Fibroblast of the conjunctiva (primary cell): ENCODE measurements at regions not wholly inside any gene's neighbourhood (a gene's known extent, or its start where the extent isn't known, plus 50 kb on each side); places are given as distances from the start of the nearest gene placed in this dataset.

Source experiments
- DNase-seq: peaks from one replicate; pipeline ENCODE4 v3.0.0-alpha.2; 2010; ENCODE audit warnings: low read depth

GRCh38 chr12:90077756-90078155 is 369.1 kb upstream of the ATP2B1 start:
- no peak for DNase-seq

GRCh38 chr12:90076851-90077319 is 368.2 kb upstream of the ATP2B1 start:
- no peak for DNase-seq

GRCh38 chr12:90075685-90076084 is 367.0 kb upstream of the ATP2B1 start:
- no peak for DNase-seq

- no peak for DNase-seq
Observed at GRCh38 chr12:90074086-90074485, 365.4 kb upstream of the ATP2B1 start.

GRCh38 chr12:90071996-90072395 is 363.4 kb upstream of the ATP2B1 start:
- no peak for DNase-seq

- no peak for DNase-seq
Observed at GRCh38 chr12:90069711-90070110, 361.1 kb upstream of the ATP2B1 start.

- no peak for DNase-seq
Observed at GRCh38 chr12:90067791-90068190, 359.2 kb upstream of the ATP2B1 start.

GRCh38 chr12:90064852-90065801 is 356.5 kb upstream of the ATP2B1 start:
- DNase-seq: no peak

GRCh38 chr12:90062799-90063198 is 354.2 kb upstream of the ATP2B1 start:
- no peak for DNase-seq

- DNase-seq: no peak
Observed at GRCh38 chr12:90061809-90062208, 353.2 kb upstream of the ATP2B1 start.

- DNase-seq: no peak
Observed at GRCh38 chr12:90060031-90060430, 351.4 kb upstream of the ATP2B1 start.

GRCh38 chr12:90058704-90059103 is 350.1 kb upstream of the ATP2B1 start:
- peak; percentile 53 for DNase-seq

GRCh38 chr12:90055071-90055470 is 346.4 kb upstream of the ATP2B1 start:
- no peak for DNase-seq

GRCh38 chr12:90048918-90049317 is 340.3 kb upstream of the ATP2B1 start:
- no peak for DNase-seq

- no peak for DNase-seq
Observed at GRCh38 chr12:90045559-90045958, 336.9 kb upstream of the ATP2B1 start.

GRCh38 chr12:90044069-90044468 is 335.4 kb upstream of the ATP2B1 start:
- DNase-seq: no peak

- no peak for DNase-seq
Observed at GRCh38 chr12:90042920-90043641, 334.4 kb upstream of the ATP2B1 start.

- no peak for DNase-seq
Observed at GRCh38 chr12:90038289-90038688, 329.7 kb upstream of the ATP2B1 start.

GRCh38 chr12:90037740-90038139 is 329.1 kb upstream of the ATP2B1 start:
- no peak for DNase-seq

GRCh38 chr12:90036637-90037036 is 328.0 kb upstream of the ATP2B1 start:
- DNase-seq: peak; percentile 18

GRCh38 chr12:90030726-90031125 is 322.1 kb upstream of the ATP2B1 start:
- no peak for DNase-seq

GRCh38 chr12:90029317-90029716 is 320.7 kb upstream of the ATP2B1 start:
- DNase-seq: no peak

- no peak for DNase-seq
Observed at GRCh38 chr12:90028635-90029051, 320.0 kb upstream of the ATP2B1 start.
